GM18858 (cell line): ENCODE measurements at regions not wholly inside any gene's neighbourhood (a gene's known extent, or its start where the extent isn't known, plus 50 kb on each side); places are given as distances from the start of the nearest gene placed in this dataset.
"Not testable (repeated sequence)": the region's sequence is repeated elsewhere in the genome, so short reads cannot be mapped to it uniquely, and the experiment has no call there.

ENCODE experiments used
- ATAC-seq: cut with Tn5 transposase; IDR thresholded peaks from one replicate; pipeline ENCODE4 v1.9.1; 2021; ENCODE audit not compliant: unreplicated experiment

DNA sequence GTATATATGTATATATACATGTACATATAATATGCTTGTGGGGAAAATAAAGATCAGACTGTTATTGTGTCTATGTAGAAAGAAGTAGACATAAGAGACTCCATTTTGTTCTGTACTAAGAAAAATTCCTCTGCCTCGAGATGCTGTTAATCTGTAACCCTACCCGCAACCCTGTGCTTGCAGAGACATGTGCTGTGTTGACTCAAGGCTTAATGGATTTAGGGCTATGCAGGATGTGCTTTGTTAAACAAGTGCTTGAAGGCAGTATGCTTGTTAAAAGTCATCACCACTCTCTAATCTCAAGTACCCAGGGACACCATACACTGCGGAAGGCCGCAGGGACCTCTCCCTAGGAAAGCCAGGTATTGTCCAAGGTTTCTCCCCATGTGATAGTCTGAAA lies 972.9 kb downstream of the GALC start:
- not testable (repeated sequence) for ATAC-seq

DNA sequence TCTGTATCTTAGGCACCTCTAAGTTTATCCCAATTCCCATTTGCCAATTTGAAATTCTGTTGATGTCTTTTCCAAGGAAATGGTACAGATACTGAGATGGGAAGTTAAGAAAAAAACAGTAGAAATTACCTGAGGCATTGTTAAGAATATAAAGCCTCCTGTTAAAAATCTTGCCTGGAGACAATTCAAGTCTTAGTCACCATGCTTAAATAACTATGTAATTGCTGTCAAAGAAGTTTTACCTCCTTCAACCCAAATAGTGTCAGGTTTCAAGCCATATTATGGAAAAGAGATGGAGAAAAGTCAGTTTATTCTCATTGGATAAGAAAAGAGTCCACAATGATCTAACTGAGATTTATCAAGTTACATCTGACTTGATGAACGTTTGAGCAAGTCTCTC lies 974.7 kb downstream of the GALC start:
- ATAC-seq: no peak

DNA sequence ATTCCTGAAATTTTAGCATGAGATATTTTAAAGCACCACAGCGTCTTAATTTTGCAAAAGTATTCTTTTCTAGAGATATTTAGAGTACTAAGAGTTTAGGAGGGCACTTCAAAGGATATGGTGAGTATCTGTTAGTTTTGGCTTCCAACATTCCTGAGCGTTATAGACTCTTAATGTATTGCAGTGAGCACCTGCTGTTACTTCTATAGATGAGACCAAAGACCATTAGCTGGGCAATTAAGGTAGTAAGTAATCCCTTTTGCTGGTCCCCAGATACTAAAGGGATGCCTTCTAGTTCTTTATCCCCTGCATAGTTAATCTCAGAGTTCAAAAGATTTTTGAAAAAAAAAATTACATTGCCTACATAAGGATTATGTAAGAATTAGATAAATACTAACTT lies 975.6 kb downstream of the GALC start:
- ATAC-seq: no peak

- ATAC-seq: no peak
Observed at GRCh38 chr14:87014856-87015255, 978.1 kb downstream of the GALC start.

- no peak for ATAC-seq
Observed at GRCh38 chr14:87013583-87013982, 979.4 kb downstream of the GALC start.

DNA sequence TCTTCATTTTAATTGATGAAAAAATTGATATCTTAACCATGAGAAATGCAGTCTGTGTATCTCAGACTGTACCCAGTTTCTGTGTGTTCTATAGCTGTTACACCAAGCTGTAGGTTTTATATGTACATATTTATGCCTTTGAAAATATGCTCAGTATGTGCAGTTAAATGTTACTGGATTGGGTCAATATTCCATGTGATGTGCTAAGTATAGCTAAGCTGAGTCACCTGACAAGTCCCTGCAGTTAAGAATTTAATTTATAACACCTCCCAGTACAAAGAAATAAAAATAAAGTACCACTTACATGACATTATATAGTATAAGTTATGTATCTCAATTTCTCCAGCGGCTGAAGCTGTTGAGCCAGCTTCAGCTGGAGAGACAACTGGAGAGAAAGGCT lies 984.0 kb downstream of the GALC start:
- ATAC-seq: no peak

GRCh38 chr14:87005280-87005679 lies 987.7 kb downstream of the GALC start:
- ATAC-seq: no peak

DNA sequence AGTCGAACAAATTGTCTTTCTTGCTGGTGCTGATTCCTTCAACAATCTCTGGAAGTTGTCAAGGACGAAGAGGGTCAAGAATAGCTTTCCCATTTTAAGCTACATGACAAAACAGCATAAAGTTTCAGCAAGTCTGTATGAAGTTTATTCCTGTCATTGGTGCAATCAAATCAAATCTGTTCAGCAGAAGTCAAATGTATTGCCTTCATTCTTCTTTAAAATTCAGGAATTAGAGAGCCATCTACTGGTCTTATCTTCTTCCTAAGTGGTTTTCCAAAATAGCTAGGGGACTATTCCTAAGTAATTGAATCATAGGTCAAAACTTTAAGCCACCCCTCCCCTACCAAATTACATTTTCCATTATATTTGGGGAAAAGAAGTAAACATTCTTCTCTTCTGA lies 990.2 kb downstream of the GALC start:
- no peak for ATAC-seq

GRCh38 chr14:87001333-87001732 lies 991.6 kb downstream of the GALC start:
- no peak for ATAC-seq

DNA sequence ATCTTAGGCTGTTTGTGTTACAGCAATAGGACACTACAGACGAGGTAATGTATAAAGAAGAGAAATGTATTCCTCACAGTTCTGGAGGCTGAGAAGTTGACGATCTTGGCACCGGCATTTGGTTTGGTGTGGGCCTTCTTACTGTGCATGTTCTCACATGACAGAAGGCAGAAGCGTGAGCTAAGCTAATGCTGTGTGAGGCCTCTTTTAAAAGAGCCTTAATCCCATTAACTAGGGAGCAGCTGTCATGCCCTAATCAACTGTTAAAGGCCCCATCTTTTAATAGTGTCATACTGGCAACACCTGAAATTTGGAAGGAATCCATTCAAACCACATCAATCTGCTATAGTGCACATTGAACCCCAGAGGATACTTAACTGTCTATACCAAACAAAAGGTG lies 992.9 kb downstream of the GALC start:
- ATAC-seq: no peak

DNA sequence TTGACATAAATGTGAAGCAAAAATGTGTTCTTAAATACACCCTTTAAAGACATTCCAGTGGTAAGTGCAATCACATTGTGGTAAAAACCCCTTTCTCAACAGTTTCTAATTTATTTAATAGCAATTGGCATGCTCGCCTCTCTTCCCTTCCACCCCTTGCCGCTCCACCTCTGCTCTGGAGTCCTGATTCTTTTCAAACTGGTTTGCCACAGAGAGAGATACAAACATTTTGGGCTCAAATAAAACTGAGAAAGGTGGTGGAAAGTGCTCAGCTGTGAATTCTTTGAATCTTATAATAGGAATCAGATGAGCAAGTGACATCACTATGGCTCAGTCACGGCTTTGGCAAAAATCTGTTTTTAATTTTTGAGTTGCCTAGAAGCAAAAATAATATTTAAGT lies 993.9 kb downstream of the GALC start:
- ATAC-seq: no peak

DNA sequence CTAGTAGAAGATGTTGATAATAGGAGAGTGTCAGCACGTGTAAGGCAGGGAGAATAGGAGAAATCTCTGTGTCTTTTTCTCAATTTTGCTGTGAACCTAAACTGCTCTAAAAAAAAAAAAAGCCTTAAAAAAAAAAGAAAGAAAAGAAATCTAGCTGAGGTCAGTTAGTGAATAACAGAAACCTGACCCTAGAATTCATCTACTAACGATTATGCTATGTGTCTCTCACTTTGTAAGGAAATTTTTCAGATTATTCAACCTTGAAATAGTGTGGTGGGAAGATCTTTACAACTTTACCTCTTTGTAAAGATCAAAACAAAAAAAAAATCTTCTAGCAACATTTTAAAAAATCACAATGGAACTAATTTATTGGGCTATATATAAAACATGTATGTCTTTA lies 995.7 kb downstream of the GALC start:
- ATAC-seq: no peak

DNA sequence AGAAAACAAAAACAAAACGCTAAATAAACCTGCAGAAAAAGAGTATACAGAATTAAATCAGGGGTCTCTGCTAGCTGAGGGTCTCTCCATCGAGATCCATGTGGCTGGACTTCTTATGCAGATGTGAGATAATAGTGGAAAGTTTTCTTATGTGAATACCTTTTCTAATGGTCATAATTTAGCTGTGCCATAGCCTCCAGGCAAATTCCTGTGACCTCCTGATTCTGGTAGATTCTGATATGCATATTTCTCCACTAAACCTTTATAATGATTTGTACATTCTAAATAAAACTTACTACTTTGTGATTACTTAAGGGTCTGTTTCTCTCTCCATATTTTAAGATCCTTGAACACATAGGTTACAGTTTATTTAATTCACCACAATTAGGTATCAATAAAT lies 1002.6 kb downstream of the GALC start:
- ATAC-seq: no peak

- ATAC-seq: no peak
Observed at GRCh38 chr14:86989285-86989684, 1003.7 kb downstream of the GALC start.

GRCh38 chr14:86987966-86988365 lies 1005.0 kb downstream of the GALC start:
- no peak for ATAC-seq

DNA sequence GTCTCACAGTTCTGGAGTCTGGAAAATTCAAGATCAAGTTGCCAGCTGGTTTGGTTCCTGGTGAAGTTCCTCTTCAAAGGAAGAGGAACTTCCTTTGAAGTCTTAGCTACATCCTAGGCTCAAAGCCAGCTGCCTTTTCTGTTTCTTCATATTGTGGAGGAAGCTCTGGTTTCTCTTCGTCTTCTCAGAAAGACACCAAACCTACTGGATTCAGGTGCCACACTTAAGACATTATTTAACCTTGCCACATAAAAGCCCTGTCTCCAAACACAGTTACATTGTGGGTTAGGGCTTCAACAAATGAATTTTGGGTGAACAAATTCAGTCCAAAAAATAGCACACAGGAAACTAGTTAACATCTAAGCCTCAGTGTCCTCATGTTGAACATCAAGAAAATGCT lies 1019.8 kb downstream of the GALC start:
- no peak for ATAC-seq

DNA sequence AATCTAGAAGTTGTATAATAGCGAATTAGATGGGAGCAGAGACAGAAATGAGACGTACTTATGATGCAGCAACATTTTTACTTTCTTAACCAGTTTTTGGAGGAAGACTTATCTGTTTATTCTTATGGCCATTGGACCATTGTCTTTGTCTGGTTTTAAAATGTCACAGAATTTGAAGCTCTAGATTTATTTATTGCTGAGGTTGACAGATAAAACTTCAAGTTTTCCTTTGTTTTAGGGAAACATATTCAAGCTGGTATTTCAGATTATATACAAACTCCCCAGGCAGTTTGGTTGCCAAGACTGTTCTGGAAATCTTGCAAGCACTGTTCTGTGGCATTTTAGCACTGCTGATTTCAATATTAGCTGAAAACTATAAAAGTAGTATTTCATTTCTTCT lies 1021.7 kb downstream of the GALC start:
- ATAC-seq: no peak

DNA sequence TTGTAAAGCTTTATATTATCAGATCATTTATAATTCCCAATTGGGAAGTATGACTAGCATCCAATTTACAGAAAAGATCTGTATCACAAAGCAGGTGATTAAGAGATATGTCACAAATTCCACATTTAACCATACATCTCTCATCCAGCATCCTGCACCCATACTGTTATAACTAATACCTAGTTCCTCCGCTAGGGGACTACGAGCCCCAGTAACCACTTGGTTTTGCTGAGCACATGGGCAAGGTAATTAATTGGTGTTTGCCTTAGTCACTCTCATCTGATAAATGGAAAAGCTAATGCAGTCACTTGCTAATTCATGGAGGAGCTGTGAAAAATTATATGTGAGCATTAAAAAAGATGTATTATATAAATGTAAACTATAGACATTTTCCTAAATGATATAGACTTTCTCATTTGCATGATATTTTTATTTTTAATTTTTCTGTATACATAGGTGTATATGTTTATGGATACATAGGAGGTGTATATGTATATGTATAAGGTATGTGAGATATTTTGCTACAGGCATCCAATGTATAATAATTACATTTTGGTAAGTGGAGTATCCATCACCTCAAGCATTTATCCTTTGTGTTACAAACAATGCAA lies 1031.8 kb downstream of the GALC start:
- ATAC-seq: no peak

GRCh38 chr14:86955771-86956354 lies 1037.1 kb downstream of the GALC start:
- ATAC-seq: no peak

GRCh38 chr14:86954623-86955022 lies 1038.4 kb downstream of the GALC start:
- no peak for ATAC-seq

- no peak for ATAC-seq
Observed at GRCh38 chr14:86946446-86946845, 1046.5 kb downstream of the GALC start.

DNA sequence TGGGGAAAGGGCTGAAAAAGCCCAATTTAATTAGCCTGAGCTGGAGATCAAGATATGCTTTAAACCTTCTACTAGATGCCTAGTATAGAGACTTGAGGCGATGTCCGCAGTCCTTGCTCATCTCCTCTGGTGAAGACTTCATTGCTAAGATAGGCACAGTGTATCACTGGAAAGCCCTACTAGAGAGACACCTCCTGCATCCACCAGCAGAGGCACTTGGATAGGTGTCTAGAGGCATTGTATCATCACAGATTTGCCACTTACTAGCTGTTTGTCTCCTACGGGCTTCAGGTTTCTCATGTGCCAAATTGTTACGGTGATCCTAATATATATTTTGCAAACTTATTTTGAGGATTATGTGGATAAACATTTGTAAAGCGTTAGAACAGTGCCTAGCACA lies 1048.5 kb downstream of the GALC start:
- no peak for ATAC-seq
